ENCODE measurements at regions not wholly inside any gene's neighbourhood (a gene's known extent, or its start where the extent isn't known, plus 50 kb on each side); places are given as distances from the start of the nearest gene placed in this dataset.

DNA sequence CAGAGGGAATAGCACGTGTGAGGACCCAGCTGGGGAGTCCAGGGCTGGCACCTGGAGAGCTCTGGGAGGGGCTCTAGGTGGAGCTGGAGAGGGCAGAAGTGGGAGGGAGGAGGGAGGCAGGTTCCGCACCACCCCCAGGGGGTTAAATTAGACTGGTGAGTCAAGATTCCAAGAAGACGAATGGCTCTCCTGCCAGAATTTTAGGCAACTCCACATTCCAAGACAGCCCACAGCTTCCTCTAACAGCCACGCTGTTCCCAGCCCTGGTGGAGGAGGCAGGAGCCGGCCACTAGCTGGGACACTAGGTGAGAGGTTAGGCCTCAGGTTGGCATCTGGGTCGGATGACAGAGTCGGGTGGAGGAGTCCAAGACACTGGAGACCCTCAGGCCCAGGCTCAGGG, 60.2 kb downstream of the TFAP2C start:
- TF ChIP-seq, protein P1, sequence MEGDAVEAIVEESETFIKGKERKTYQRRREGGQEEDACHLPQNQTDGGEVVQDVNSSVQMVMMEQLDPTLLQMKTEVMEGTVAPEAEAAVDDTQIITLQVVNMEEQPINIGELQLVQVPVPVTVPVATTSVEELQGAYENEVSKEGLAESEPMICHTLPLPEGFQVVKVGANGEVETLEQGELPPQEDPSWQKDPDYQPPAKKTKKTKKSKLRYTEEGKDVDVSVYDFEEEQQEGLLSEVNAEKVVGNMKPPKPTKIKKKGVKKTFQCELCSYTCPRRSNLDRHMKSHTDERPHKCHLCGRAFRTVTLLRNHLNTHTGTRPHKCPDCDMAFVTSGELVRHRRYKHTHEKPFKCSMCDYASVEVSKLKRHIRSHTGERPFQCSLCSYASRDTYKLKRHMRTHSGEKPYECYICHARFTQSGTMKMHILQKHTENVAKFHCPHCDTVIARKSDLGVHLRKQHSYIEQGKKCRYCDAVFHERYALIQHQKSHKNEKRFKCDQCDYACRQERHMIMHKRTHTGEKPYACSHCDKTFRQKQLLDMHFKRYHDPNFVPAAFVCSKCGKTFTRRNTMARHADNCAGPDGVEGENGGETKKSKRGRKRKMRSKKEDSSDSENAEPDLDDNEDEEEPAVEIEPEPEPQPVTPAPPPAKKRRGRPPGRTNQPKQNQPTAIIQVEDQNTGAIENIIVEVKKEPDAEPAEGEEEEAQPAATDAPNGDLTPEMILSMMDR (conservative IDR thresholded peaks at IDR 0.05), result no peak
- no peak overlapping the region for H3K4me3 Mint-ChIP-seq
- no peaks in the 10 kb centered on the region for H3K36me3 Mint-ChIP-seq (ENCODE audit: low read depth)
- no peak for DNase-seq (ENCODE audit: low read depth, low spot score)
- H3K4me1 Mint-ChIP-seq, result peaks cover 6% of the 10 kb centered on the region
- H3K9me3 Mint-ChIP-seq, result no peaks in the 10 kb centered on the region
- peaks cover 9% of the 10 kb centered on the region for H3K27me3 Mint-ChIP-seq (ENCODE audit: low read depth)
- H3K27ac Mint-ChIP-seq (ENCODE audit: unreplicated experiment), result no peak overlapping the region

DNA sequence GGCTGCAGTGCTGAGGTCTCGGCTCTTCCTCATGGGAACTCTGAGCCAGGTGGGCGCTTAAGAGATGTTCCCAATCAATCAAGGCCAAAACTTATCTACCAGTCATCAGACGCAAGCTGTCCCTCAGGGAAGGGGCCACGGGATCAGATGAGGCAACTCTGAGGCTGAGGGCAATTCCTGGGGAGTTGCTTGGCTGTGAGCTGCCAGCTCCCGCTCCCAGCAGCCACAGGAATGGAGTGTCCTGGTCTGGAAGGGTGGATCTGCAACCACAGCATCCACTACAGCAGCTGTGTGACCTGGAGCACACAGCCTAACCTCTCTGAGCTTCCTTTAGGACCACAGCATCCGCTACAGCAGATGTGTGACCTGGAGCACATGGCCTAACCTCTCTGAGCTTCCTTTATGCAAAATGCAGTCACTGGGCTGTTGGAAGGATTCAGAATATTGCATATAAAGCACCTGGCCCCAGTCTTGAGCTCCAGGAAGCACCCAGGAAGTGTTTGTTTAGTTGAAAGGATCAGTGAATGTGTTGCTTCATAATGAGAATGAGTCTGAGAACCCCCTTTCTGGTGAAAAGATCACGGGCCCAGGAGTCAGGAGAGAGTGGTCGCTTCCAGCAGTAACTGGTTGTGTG, 60.9 kb downstream of the TFAP2C start:
- no peak overlapping the region for H3K27ac Mint-ChIP-seq (ENCODE audit: unreplicated experiment)
- no peaks in the 10 kb centered on the region for H3K9me3 Mint-ChIP-seq
- TF ChIP-seq, protein P1 (conservative IDR thresholded peaks at IDR 0.05), result no peak
- DNase-seq (ENCODE audit: low read depth, low spot score), result no peak
- H3K4me1 Mint-ChIP-seq, result peaks cover 6% of the 10 kb centered on the region
- no peak overlapping the region for H3K4me3 Mint-ChIP-seq
- H3K27me3 Mint-ChIP-seq (ENCODE audit: low read depth), result peaks cover 9% of the 10 kb centered on the region
- no peaks in the 10 kb centered on the region for H3K36me3 Mint-ChIP-seq (ENCODE audit: low read depth)

DNA sequence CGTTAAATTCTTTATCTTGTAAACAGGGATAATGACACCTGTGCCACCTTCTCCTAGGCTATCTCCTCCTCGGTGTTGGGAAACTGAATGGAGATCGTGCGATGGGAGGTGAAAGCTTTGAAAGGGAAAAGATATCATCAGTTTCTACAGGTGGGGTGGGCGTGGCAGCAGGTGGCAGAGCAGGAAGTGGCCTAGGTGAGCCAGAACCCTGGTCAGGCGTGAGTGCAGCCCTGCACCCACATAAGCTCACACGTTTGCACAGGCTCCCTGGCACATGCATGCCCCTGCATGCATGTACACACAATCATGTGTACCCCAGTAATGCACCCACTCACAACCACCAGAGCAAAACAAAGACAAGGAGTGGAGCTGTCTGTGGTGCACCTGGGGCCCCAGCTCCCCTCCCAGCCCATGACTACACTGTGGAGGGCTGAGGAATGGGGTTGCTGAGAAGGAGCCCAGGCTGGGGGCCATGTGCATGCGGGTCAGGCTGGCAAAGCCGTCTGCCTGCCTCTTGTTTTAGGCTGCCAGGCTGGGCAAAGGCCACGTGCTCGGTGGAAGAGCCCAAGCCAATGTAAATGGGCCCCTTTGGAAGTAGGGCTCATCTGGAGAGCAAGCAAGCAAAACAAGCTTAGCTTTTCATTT, 61.5 kb downstream of the TFAP2C start:
- TF ChIP-seq, protein P1 (conservative IDR thresholded peaks at IDR 0.05), result no peak
- no peak for DNase-seq (ENCODE audit: low read depth, low spot score)
- peaks cover 9% of the 10 kb centered on the region for H3K27me3 Mint-ChIP-seq (ENCODE audit: low read depth)
- H3K4me3 Mint-ChIP-seq, result no peak overlapping the region
- H3K27ac Mint-ChIP-seq (ENCODE audit: unreplicated experiment), result no peak overlapping the region
- H3K4me1 Mint-ChIP-seq, result peaks cover 6% of the 10 kb centered on the region
- H3K36me3 Mint-ChIP-seq (ENCODE audit: low read depth), result no peaks in the 10 kb centered on the region
- no peaks in the 10 kb centered on the region for H3K9me3 Mint-ChIP-seq

DNA sequence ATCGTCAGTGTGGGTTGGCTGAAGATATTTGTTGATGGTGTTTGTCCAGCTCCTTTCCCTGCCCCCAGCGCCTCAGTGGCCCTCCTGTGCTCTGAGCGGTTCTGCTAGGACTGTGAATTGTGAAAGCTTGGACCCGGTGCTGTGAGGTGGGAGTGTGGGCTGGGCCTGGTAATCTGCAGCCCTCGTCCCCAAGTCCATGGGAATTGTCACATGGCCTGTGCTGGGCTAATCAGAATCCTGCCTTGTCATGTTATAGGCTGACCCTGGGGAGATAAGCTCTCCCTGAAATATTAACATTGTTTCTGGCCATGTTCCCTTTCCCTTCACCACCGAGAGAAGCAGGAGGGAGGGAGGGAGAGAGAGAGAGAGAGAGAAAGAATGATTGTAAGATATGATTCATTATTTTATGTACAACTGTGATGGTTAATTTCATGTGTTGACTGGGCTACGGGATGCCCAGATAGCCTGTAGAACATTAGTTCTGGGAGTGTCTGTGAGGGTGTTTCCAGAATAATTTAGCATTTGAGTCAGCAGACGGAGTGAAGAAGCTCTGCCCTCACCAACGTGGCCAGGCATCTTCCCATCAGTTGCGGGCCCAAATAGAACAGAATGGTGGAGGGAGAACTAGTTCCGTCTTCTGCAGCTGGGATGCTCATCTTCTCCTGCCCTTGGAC, 62.4 kb downstream of the TFAP2C start:
- peaks cover under 1% of the 10 kb centered on the region for H3K4me1 Mint-ChIP-seq
- no peak for DNase-seq (ENCODE audit: low read depth, low spot score)
- H3K9me3 Mint-ChIP-seq, result no peaks in the 10 kb centered on the region
- no peak overlapping the region for H3K4me3 Mint-ChIP-seq
- TF ChIP-seq, protein P1 (conservative IDR thresholded peaks at IDR 0.05), result no peak
- H3K27me3 Mint-ChIP-seq (ENCODE audit: low read depth), result peaks cover 9% of the 10 kb centered on the region
- H3K27ac Mint-ChIP-seq (ENCODE audit: unreplicated experiment), result no peak overlapping the region
- no peaks in the 10 kb centered on the region for H3K36me3 Mint-ChIP-seq (ENCODE audit: low read depth)

DNA sequence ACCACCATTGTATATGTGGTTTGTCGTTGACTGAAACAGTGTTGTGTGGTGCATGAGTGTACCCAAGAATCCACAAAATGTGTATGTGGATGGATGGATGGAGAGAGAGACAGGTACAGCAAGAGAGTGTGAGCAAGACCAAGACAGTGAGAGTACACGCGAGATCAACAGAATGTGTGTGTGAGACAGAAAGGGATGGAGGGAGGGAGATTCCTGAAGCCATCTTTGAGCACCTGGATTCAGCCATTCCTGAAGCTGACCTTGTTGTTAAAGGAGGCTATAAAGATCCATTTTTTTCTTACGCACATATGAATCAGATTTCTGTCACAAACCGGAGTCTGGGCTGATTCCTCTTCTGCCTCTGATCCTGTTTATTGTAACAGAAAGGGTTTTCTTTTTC, 64.1 kb downstream of the TFAP2C start:
- Mint-ChIP-seq H3K4me3 (no peak overlapping the region), H3K9me3 (no peaks in the 10 kb centered on the region), H3K27ac (ENCODE audit: unreplicated experiment) (no peak overlapping the region), H3K4me1 (no peaks in the 10 kb centered on the region), H3K36me3 (ENCODE audit: low read depth) (no peaks in the 10 kb centered on the region), H3K27me3 (ENCODE audit: low read depth) (peaks cover 9% of the 10 kb centered on the region)
- TF ChIP-seq, protein P1 (conservative IDR thresholded peaks at IDR 0.05), result no peak
- no peak for DNase-seq (ENCODE audit: low read depth, low spot score)
